MM.1S (cell line): ENCODE measurements at regions not wholly inside any gene's neighbourhood (a gene's known extent, or its start where the extent isn't known, plus 50 kb on each side); places are given as distances from the start of the nearest gene placed in this dataset.

Experiments
- CTCF ChIP-seq: fragments of 300-600 bp; sonication (generic); IDR thresholded peaks from 2 replicates; pipeline ENCODE4 v1.5.1; 2016; ENCODE audit warnings: antibody characterized with exemption, low read length, mixed read lengths
- EZH2 ChIP-seq: fragments of 300-600 bp; sonication (generic); optimal IDR thresholded peaks from 2 replicates; pipeline ENCODE3; 2017; ENCODE audit warnings: low read depth, mild to moderate bottlenecking, antibody characterized with exemption, low read length, mixed read lengths
- EZH2phosphoT487 ChIP-seq: fragments of 300-600 bp; sonication (generic); IDR thresholded peaks from 2 replicates; pipeline ENCODE4 v1.6.1; 2018; ENCODE audit warnings: antibody characterized with exemption, low read length

- TF ChIP-seq CTCF (no peak), EZH2 (no peak), EZH2phosphoT487 (no peak)
Observed at GRCh38 chr9:3018691-3019230, 174.9 kb upstream of the PUM3 start.
